IPS-18a (cell line): ENCODE measurements at regions not wholly inside any gene's neighbourhood (a gene's known extent, or its start where the extent isn't known, plus 50 kb on each side); places are given as distances from the start of the nearest gene placed in this dataset.

Source experiments
- H3K27ac ChIP-seq: one replicate; pipeline ENCODE4 v1.5.1; 2013; ENCODE audit warnings: low read length
- H3K27me3 ChIP-seq: one replicate; pipeline ENCODE4 v1.6.1; 2013; ENCODE audit warnings: mild to moderate bottlenecking, low read length; ENCODE audit not compliant: control insufficient read depth, insufficient read depth
- H3K36me3 ChIP-seq: one replicate; pipeline ENCODE4 v1.6.1; 2013; ENCODE audit warnings: low read depth, low read length; ENCODE audit not compliant: control insufficient read depth
- H3K4me1 ChIP-seq: one replicate; pipeline ENCODE4 v1.6.1; 2013; ENCODE audit warnings: low read depth, low read length; ENCODE audit not compliant: control insufficient read depth
- H3K4me3 ChIP-seq: one replicate; pipeline ENCODE4 v1.5.1; 2013; ENCODE audit warnings: low read length
- H3K9ac ChIP-seq: one replicate; pipeline ENCODE4 v1.6.1; 2013; ENCODE audit warnings: mild to moderate bottlenecking, low read length, moderate library complexity
- H3K9me3 ChIP-seq: one replicate; pipeline ENCODE4 v1.6.1; 2013; ENCODE audit warnings: low read depth, low read length; ENCODE audit not compliant: control insufficient read depth

DNA sequence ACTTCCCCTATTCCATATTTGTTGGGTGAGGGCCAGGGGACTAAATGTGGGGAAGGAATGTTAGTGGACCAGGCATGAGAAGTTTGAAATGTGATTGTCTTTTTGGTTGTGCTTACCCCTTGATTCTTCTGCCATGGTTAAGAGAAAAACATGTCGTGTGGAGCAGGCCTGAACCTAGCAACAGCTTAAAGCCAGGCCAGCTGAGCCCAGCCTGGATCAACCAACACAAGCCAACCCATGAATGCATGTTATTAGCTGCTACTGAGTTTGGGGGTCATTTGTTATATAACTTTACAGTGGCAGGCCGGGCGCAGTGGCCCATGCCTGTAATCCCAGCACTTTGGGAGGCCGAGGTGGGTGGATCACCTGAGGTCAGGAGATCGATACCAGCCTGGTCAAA, 52.4 kb upstream of the TRIO start:
- H3K27me3 ChIP-seq, result no peaks in the 10 kb centered on the region
- no peak overlapping the region for H3K4me3 ChIP-seq
- H3K9me3 ChIP-seq, result no peaks in the 10 kb centered on the region
- H3K27ac ChIP-seq, result no peak overlapping the region
- H3K9ac ChIP-seq, result no peak overlapping the region
- no peaks in the 10 kb centered on the region for H3K36me3 ChIP-seq
- peaks cover 13% of the 10 kb centered on the region for H3K4me1 ChIP-seq

DNA sequence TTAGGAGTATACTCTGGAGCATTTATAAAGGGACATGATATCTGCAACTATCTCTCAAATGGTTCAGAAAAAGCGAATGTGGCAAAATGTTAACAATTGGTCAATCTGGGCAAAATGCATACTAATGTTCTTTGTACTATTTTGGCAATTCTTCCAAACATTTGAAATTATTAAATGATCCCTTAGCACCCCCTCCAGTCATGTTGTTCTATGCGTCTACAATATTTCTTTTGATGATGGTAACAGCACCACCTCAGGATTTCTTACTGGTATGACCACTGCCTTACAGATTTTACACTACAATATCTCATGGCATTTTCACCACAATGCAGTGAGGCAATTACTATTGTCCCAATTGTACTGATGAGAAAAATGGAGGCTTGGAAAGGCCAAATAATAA, 52.9 kb upstream of the TRIO start:
- H3K27ac ChIP-seq, result no peak overlapping the region
- H3K4me1 ChIP-seq, result peaks cover 13% of the 10 kb centered on the region
- H3K9ac ChIP-seq, result no peak overlapping the region
- no peaks in the 10 kb centered on the region for H3K27me3 ChIP-seq
- no peak overlapping the region for H3K4me3 ChIP-seq
- H3K9me3 ChIP-seq, result no peaks in the 10 kb centered on the region
- H3K36me3 ChIP-seq, result no peaks in the 10 kb centered on the region

DNA sequence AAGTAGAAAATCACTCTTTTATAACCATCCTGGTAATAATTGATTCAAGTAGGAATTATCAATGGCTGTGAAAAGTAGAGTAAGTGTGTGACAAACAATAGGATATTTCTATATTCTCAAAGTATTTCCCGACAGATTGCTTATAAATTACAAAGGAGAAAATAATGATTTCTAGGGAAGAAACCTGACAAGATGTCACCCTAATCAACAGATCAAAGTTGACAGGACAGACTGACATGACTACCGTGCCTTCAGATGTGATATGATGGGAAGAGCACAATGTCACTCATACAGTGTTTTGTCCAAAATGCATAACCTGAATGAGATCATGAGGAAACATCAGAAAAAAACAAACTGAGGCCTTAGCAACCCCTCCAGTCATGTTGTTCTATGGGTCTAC, 53.9 kb upstream of the TRIO start:
- Histone ChIP-seq H3K4me1 (peaks cover 13% of the 10 kb centered on the region), H3K4me3 (no peak overlapping the region), H3K27me3 (no peaks in the 10 kb centered on the region), H3K27ac (no peak overlapping the region), H3K9me3 (no peaks in the 10 kb centered on the region), H3K36me3 (no peaks in the 10 kb centered on the region), H3K9ac (no peak overlapping the region)

DNA sequence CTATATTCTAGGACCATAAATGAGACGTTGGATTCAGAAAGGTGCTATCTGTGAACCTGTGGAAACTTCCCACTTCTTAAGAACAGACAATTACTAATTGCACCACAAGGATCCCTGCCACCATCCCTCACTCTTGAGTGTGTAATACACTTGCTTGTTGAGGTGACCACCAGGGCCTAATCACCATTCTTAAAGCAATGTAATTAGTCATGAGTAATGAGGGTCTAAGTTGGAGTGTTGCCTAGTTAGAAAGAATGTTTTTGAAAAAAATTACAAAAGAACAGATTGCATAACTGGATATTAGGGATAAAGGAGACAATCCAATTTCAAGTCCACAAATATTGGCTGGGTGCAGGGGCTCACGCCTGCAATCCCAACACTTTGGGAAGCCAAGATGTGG, 56.9 kb upstream of the TRIO start:
- no peak overlapping the region for H3K9ac ChIP-seq
- H3K4me3 ChIP-seq, result no peak overlapping the region
- no peaks in the 10 kb centered on the region for H3K9me3 ChIP-seq
- H3K36me3 ChIP-seq, result no peaks in the 10 kb centered on the region
- H3K27me3 ChIP-seq, result no peaks in the 10 kb centered on the region
- H3K27ac ChIP-seq, result no peak overlapping the region
- no peaks in the 10 kb centered on the region for H3K4me1 ChIP-seq

DNA sequence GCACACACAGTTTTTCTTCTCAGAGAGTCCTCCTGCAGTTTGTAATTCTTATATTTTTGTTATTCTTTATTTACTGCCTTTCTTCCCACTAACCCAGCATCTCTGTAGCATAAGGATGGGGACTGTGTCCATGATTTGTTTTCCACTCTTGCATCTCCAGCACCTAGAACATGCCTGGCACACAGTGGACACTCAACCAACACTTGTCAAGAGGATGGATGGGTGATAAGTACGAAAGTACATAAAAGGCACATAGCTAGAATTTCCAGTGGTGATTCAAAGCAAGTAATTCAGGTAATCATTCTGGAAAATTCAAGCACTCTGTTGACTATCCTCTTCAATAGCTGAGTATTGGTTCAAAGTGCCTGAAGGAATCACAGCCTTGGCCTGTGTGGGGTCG, 60.2 kb upstream of the TRIO start:
- H3K27me3 ChIP-seq, result no peaks in the 10 kb centered on the region
- H3K9ac ChIP-seq, result no peak overlapping the region
- H3K27ac ChIP-seq, result no peak overlapping the region
- H3K4me1 ChIP-seq, result no peaks in the 10 kb centered on the region
- no peaks in the 10 kb centered on the region for H3K36me3 ChIP-seq
- no peak overlapping the region for H3K4me3 ChIP-seq
- no peaks in the 10 kb centered on the region for H3K9me3 ChIP-seq

DNA sequence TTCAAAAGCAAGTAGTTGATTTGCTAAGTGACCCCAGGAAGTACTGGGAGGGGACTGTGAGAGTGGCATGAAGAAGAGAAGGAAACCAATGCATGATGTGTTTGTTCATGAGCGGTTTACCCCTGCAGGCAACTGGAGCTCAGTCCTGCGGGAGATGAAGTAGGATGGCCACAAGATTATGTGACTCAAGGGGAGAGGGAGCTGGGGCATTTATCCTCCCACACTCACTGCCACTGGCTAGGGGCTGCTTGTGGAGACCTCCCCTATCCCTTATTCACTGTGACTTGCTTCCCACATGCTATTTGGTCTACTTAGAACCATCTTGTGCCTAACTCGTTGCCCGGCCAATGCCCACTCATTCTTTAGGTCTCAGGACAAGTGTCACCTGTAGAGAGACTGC, 60.6 kb upstream of the TRIO start:
- no peaks in the 10 kb centered on the region for H3K36me3 ChIP-seq
- H3K27me3 ChIP-seq, result no peaks in the 10 kb centered on the region
- H3K27ac ChIP-seq, result no peak overlapping the region
- H3K9ac ChIP-seq, result no peak overlapping the region
- H3K4me1 ChIP-seq, result no peaks in the 10 kb centered on the region
- H3K9me3 ChIP-seq, result no peaks in the 10 kb centered on the region
- H3K4me3 ChIP-seq, result no peak overlapping the region

DNA sequence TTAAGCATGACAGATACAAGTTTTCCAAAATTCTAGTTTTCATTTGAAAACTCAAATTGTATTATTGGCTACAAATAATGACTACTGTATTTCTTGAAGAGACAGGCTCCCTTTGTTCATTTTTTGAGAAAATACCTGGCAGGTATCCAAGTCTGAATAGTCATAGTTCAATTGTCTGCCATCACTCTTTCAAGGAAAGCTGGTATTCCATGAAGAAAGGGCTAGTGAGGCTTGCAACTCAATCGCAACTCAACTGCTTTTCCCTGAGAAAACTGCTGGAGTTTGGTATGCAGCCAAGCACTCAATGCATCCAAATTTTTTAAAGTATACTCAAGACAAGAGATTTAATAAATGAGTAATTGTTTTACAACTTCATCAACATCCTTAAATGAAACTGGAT, 61.4 kb upstream of the TRIO start:
- Histone ChIP-seq H3K9me3 (no peaks in the 10 kb centered on the region), H3K4me3 (no peak overlapping the region), H3K27me3 (no peaks in the 10 kb centered on the region), H3K9ac (no peak overlapping the region), H3K27ac (no peak overlapping the region), H3K4me1 (no peaks in the 10 kb centered on the region), H3K36me3 (no peaks in the 10 kb centered on the region)

DNA sequence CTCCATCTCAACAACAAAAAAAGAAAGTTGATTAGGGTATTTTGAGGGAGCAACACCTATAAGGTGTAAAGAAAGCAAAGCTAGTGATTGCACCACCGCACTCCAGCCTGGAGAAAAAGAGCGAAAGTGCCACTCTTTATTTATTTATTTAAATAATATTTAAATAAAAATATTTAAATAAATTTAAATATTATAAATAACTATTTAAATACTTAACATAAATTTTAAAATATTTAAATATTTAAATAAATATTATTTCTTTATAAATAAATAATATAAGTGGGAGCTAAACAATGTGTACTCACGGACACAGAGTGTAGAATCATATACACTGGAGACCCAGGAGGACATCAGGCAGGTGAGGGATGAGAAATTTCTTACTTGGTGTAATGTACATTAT, 64.4 kb upstream of the TRIO start:
- no peak overlapping the region for H3K4me3 ChIP-seq
- H3K27me3 ChIP-seq, result no peaks in the 10 kb centered on the region
- H3K27ac ChIP-seq, result no peak overlapping the region
- H3K9ac ChIP-seq, result no peak overlapping the region
- no peaks in the 10 kb centered on the region for H3K36me3 ChIP-seq
- H3K9me3 ChIP-seq, result no peaks in the 10 kb centered on the region
- no peaks in the 10 kb centered on the region for H3K4me1 ChIP-seq

DNA sequence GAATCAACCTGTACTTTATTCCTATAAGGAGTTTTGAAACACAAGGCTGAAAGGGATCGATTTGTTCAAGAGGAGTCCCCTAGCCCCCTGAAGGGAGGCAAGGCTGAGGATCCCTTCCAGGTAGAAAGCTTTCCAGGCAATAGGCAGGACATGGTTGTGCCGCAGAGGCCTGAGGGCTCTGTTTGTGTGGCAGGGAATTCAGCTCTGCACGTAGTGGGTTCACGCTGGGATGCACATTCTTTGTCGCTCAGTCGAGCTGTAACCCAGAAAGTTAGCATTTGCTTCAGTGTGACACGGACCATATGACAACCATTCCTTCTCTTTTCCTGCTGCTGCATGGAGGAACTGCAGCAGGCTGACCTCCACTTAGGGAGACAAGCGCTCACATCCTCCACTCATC, 65.6 kb upstream of the TRIO start:
- Histone ChIP-seq H3K27ac (no peak overlapping the region), H3K27me3 (no peaks in the 10 kb centered on the region), H3K4me3 (no peak overlapping the region), H3K36me3 (no peaks in the 10 kb centered on the region), H3K9me3 (no peaks in the 10 kb centered on the region), H3K9ac (no peak overlapping the region), H3K4me1 (no peaks in the 10 kb centered on the region)

DNA sequence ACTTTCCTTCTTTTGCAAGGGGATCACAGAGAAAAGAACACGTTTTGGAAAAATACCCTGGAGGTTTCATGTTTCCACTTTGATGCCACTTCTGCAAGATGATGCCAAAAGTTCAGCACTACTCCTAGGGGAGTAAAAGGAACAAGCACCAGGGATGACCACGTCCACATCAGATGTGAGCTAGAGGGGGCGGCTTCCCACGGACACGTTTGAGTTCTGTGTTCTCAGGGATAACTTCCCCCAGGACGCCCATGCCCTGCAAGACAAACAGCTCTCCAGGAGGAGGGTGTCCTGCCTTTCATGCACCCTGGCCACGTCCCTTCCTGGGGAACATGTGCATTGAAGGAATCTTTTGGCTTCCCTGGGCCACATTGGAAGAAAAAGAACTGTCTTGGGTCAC, 66.6 kb upstream of the TRIO start:
- H3K4me1 ChIP-seq, result no peaks in the 10 kb centered on the region
- H3K27me3 ChIP-seq, result no peaks in the 10 kb centered on the region

DNA sequence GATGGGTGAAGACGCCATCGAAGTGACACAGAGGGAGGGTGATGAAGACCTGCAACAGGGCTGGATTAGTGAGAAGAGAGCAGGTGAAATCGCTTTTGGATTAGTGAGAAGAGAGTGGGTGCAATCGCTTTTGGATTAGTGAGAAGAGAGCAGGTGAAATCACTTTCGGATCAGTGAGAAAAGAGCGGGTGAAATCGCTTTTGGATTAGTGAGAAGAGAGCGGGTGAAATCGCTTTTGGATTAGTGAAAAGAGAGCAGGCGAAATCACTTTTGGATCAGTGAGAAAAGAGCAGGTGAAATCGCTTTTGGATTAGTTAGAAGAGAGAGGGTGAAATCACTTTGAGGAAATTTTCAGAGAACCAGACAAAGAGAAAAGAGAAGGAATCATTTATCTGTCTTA, 67.2 kb upstream of the TRIO start:
- Histone ChIP-seq H3K4me1 (no peaks in the 10 kb centered on the region), H3K4me3 (no peak overlapping the region), H3K9me3 (no peaks in the 10 kb centered on the region), H3K27ac (no peak overlapping the region), H3K36me3 (no peaks in the 10 kb centered on the region), H3K27me3 (no peaks in the 10 kb centered on the region), H3K9ac (no peak overlapping the region)

More for the DNA sequence above, 66.6 kb upstream of the TRIO start:
- Histone ChIP-seq H3K9me3 (no peaks in the 10 kb centered on the region), H3K27ac (no peak overlapping the region), H3K4me3 (no peak overlapping the region), H3K36me3 (no peaks in the 10 kb centered on the region), H3K9ac (no peak overlapping the region)

DNA sequence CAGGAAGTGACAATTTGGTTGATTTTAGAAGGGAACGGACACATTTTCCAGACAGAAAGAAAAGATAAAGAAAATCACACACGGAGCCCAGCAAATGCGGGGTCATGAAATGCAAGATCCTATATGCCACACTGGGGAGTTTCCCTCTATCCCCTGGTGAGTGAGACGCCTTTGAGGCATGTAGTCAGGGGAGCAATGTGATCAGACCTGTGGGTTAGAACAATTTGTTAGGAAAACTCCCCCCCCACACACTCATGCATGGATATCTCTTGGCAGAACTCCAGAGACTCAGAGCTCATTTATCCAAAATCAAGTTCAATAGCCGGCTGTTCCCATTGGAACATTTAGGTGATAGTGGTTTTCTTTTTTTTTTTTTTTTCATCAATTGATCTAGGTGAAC, 71.7 kb upstream of the TRIO start:
- Histone ChIP-seq H3K9ac (no peak overlapping the region), H3K4me3 (no peak overlapping the region), H3K4me1 (no peaks in the 10 kb centered on the region), H3K27me3 (no peaks in the 10 kb centered on the region), H3K36me3 (no peaks in the 10 kb centered on the region), H3K27ac (no peak overlapping the region), H3K9me3 (no peaks in the 10 kb centered on the region)

DNA sequence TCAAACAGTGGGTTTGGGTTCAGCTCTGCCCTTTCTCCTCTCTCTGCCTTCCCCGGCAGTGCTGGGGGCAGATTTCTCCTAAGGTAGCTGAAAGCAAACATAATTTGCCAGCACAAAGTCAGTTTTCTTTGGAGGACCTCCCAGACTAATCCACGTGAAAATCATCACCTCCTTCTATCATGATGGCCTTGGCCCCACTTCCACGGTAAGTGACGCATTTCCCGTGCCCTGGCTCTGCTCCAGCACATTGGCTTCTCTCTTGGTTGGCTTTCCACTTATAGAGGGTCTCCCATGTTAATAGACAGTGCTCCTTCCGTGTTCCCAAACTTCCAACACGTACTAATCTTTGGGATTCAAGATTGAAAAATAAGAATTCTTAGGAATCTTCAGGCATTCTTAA, 74.1 kb upstream of the TRIO start:
- H3K9me3 ChIP-seq, result no peaks in the 10 kb centered on the region
- no peak overlapping the region for H3K9ac ChIP-seq
- no peaks in the 10 kb centered on the region for H3K36me3 ChIP-seq
- no peaks in the 10 kb centered on the region for H3K27me3 ChIP-seq
- H3K4me3 ChIP-seq, result no peak overlapping the region
- no peaks in the 10 kb centered on the region for H3K4me1 ChIP-seq
- H3K27ac ChIP-seq, result no peak overlapping the region
